ENCODE measurements at regions not wholly inside any gene's neighbourhood (a gene's known extent, or its start where the extent isn't known, plus 50 kb on each side); places are given as distances from the start of the nearest gene placed in this dataset.

GRCh38 chr2:129753261-129753660, 226.2 kb upstream of the RAB6C start:
- no peaks in the 10 kb centered on the region for H3K79me2 ChIP-seq (ENCODE audit: insufficient read depth, low read depth)
- H3K9ac ChIP-seq, result no peak overlapping the region
- no peaks in the 10 kb centered on the region for H3K36me3 ChIP-seq (ENCODE audit: insufficient read depth)
- no peak for TF ChIP-seq CTCF (conservative IDR thresholded peaks at IDR 0.05; ENCODE audit: low read depth, low read length)
- no peaks in the 10 kb centered on the region for H3K4me1 ChIP-seq (ENCODE audit: low read depth, poor library complexity, severe bottlenecking)
- no peak overlapping the region for H2AFZ ChIP-seq (ENCODE audit: low read depth)
- H4K20me1 ChIP-seq (ENCODE audit: insufficient read depth), result no peaks in the 10 kb centered on the region
- H3K27me3 ChIP-seq (ENCODE audit: insufficient read depth, low read depth), result no peaks in the 10 kb centered on the region
- no peak overlapping the region for H3K4me2 ChIP-seq
- no peak overlapping the region for H3K27ac ChIP-seq
- no peak overlapping the region for H3K4me3 ChIP-seq (IDR thresholded peaks at IDR 0.05; ENCODE audit: insufficient read depth, low read depth, low read length)

GRCh38 chr2:129754421-129754820, 225.0 kb upstream of the RAB6C start:
- Histone ChIP-seq H4K20me1 (ENCODE audit: insufficient read depth) (no peaks in the 10 kb centered on the region), H3K4me1 (ENCODE audit: low read depth, poor library complexity, severe bottlenecking) (no peaks in the 10 kb centered on the region), H3K4me3 (IDR thresholded peaks at IDR 0.05; ENCODE audit: insufficient read depth, low read depth, low read length) (no peak overlapping the region), H3K36me3 (ENCODE audit: insufficient read depth) (no peaks in the 10 kb centered on the region), H3K27me3 (ENCODE audit: insufficient read depth, low read depth) (no peaks in the 10 kb centered on the region), H3K9ac (no peak overlapping the region), H3K4me2 (no peak overlapping the region), H2AFZ (ENCODE audit: low read depth) (no peak overlapping the region), H3K27ac (no peak overlapping the region), H3K79me2 (ENCODE audit: insufficient read depth, low read depth) (no peaks in the 10 kb centered on the region)
- TF ChIP-seq CTCF (conservative IDR thresholded peaks at IDR 0.05; ENCODE audit: low read depth, low read length), result no peak

GRCh38 chr2:129754831-129755230, 224.6 kb upstream of the RAB6C start:
- H4K20me1 ChIP-seq (ENCODE audit: insufficient read depth), result no peaks in the 10 kb centered on the region
- no peaks in the 10 kb centered on the region for H3K36me3 ChIP-seq (ENCODE audit: insufficient read depth)
- TF ChIP-seq CTCF (conservative IDR thresholded peaks at IDR 0.05; ENCODE audit: low read depth, low read length), result no peak
- no peak overlapping the region for H3K4me2 ChIP-seq
- no peak overlapping the region for H3K9ac ChIP-seq
- H3K4me3 ChIP-seq (IDR thresholded peaks at IDR 0.05; ENCODE audit: insufficient read depth, low read depth, low read length), result no peak overlapping the region
- H3K4me1 ChIP-seq (ENCODE audit: low read depth, poor library complexity, severe bottlenecking), result no peaks in the 10 kb centered on the region
- H3K27me3 ChIP-seq (ENCODE audit: insufficient read depth, low read depth), result no peaks in the 10 kb centered on the region
- no peaks in the 10 kb centered on the region for H3K79me2 ChIP-seq (ENCODE audit: insufficient read depth, low read depth)
- no peak overlapping the region for H2AFZ ChIP-seq (ENCODE audit: low read depth)
- no peak overlapping the region for H3K27ac ChIP-seq

- no peak for TF ChIP-seq CTCF (conservative IDR thresholded peaks at IDR 0.05; ENCODE audit: low read depth, low read length)
- Histone ChIP-seq H2AFZ (ENCODE audit: low read depth) (no peak overlapping the region), H3K27me3 (ENCODE audit: insufficient read depth, low read depth) (no peaks in the 10 kb centered on the region), H3K4me1 (ENCODE audit: low read depth, poor library complexity, severe bottlenecking) (no peaks in the 10 kb centered on the region), H3K4me3 (IDR thresholded peaks at IDR 0.05; ENCODE audit: insufficient read depth, low read depth, low read length) (no peak overlapping the region), H4K20me1 (ENCODE audit: insufficient read depth) (no peaks in the 10 kb centered on the region), H3K4me2 (no peak overlapping the region), H3K27ac (no peak overlapping the region), H3K36me3 (ENCODE audit: insufficient read depth) (no peaks in the 10 kb centered on the region), H3K9ac (no peak overlapping the region), H3K79me2 (ENCODE audit: insufficient read depth, low read depth) (no peaks in the 10 kb centered on the region)
Measured at GRCh38 chr2:129755786-129756185, 223.7 kb upstream of the RAB6C start.

GRCh38 chr2:129756276-129756675, 223.2 kb upstream of the RAB6C start:
- no peak for TF ChIP-seq CTCF (conservative IDR thresholded peaks at IDR 0.05; ENCODE audit: low read depth, low read length)
- Histone ChIP-seq H3K27ac (no peak overlapping the region), H2AFZ (ENCODE audit: low read depth) (no peak overlapping the region), H3K4me1 (ENCODE audit: low read depth, poor library complexity, severe bottlenecking) (no peaks in the 10 kb centered on the region), H3K36me3 (ENCODE audit: insufficient read depth) (no peaks in the 10 kb centered on the region), H3K27me3 (ENCODE audit: insufficient read depth, low read depth) (no peaks in the 10 kb centered on the region), H3K4me3 (IDR thresholded peaks at IDR 0.05; ENCODE audit: insufficient read depth, low read depth, low read length) (no peak overlapping the region), H4K20me1 (ENCODE audit: insufficient read depth) (no peaks in the 10 kb centered on the region), H3K9ac (no peak overlapping the region), H3K79me2 (ENCODE audit: insufficient read depth, low read depth) (no peaks in the 10 kb centered on the region), H3K4me2 (no peak overlapping the region)

Data from KMS-11 (cell line).